ENCODE measurements at regions not wholly inside any gene's neighbourhood (a gene's known extent, or its start where the extent isn't known, plus 50 kb on each side); places are given as distances from the start of the nearest gene placed in this dataset.
"Not testable (repeated sequence)": the region's sequence is repeated elsewhere in the genome, so short reads cannot be mapped to it uniquely, and the experiment has no call there.

- FAIRE-seq (no peak), DNase-seq (ENCODE audit: insufficient read length) (no peak)
- TF ChIP-seq TAF1 (IDR thresholded peaks at IDR 0.05; ENCODE audit: borderline replicate concordance, low read depth, low read length) (no peak), POLR2AphosphoS5 (IDR thresholded peaks at IDR 0.05; ENCODE audit: low read depth, low read length) (no peak), POLR2A (IDR thresholded peaks at IDR 0.05; ENCODE audit: low read depth, low read length) (no peak)
These were observed 479.1 kb upstream of the MIR17HG start for GRCh38 chr13:90868321-90868920.

GRCh38 chr13:90869580-90869979, 477.9 kb upstream of the MIR17HG start:
- FAIRE-seq (no peak), DNase-seq (ENCODE audit: insufficient read length) (no peak)
- TF ChIP-seq POLR2A (IDR thresholded peaks at IDR 0.05; ENCODE audit: low read depth, low read length) = no peak
- TF ChIP-seq POLR2AphosphoS5 (IDR thresholded peaks at IDR 0.05; ENCODE audit: low read depth, low read length) = no peak
- TF ChIP-seq TAF1 (IDR thresholded peaks at IDR 0.05; ENCODE audit: borderline replicate concordance, low read depth, low read length) = no peak

- no peak for DNase-seq (ENCODE audit: insufficient read length)
- no peak for FAIRE-seq
- TF ChIP-seq POLR2AphosphoS5 (IDR thresholded peaks at IDR 0.05; ENCODE audit: low read depth, low read length) (no peak), POLR2A (IDR thresholded peaks at IDR 0.05; ENCODE audit: low read depth, low read length) (no peak), TAF1 (IDR thresholded peaks at IDR 0.05; ENCODE audit: borderline replicate concordance, low read depth, low read length) (no peak)
These were observed 474.9 kb upstream of the MIR17HG start for GRCh38 chr13:90872491-90873025.

GRCh38 chr13:90880790-90881189, 466.7 kb upstream of the MIR17HG start:
- DNase-seq (ENCODE audit: insufficient read length) (no peak), FAIRE-seq (no peak)
- TF ChIP-seq POLR2A (IDR thresholded peaks at IDR 0.05; ENCODE audit: low read depth, low read length) (no peak), POLR2AphosphoS5 (IDR thresholded peaks at IDR 0.05; ENCODE audit: low read depth, low read length) (no peak), TAF1 (IDR thresholded peaks at IDR 0.05; ENCODE audit: borderline replicate concordance, low read depth, low read length) (no peak)

GRCh38 chr13:90882551-90882950, 464.9 kb upstream of the MIR17HG start:
- DNase-seq (ENCODE audit: insufficient read length) = no peak
- no peak for FAIRE-seq
- TF ChIP-seq TAF1 (IDR thresholded peaks at IDR 0.05; ENCODE audit: borderline replicate concordance, low read depth, low read length) (no peak), POLR2A (IDR thresholded peaks at IDR 0.05; ENCODE audit: low read depth, low read length) (no peak), POLR2AphosphoS5 (IDR thresholded peaks at IDR 0.05; ENCODE audit: low read depth, low read length) (no peak)

- FAIRE-seq (no peak), DNase-seq (ENCODE audit: insufficient read length) (no peak)
- TF ChIP-seq POLR2A (IDR thresholded peaks at IDR 0.05; ENCODE audit: low read depth, low read length) (no peak), POLR2AphosphoS5 (IDR thresholded peaks at IDR 0.05; ENCODE audit: low read depth, low read length) (no peak), TAF1 (IDR thresholded peaks at IDR 0.05; ENCODE audit: borderline replicate concordance, low read depth, low read length) (no peak)
These were observed 463.9 kb upstream of the MIR17HG start for GRCh38 chr13:90883592-90883991.

- no peak for DNase-seq (ENCODE audit: insufficient read length)
- no peak for TF ChIP-seq TAF1 (IDR thresholded peaks at IDR 0.05; ENCODE audit: borderline replicate concordance, low read depth, low read length)
- TF ChIP-seq POLR2A (IDR thresholded peaks at IDR 0.05; ENCODE audit: low read depth, low read length) = no peak
- no peak for TF ChIP-seq POLR2AphosphoS5 (IDR thresholded peaks at IDR 0.05; ENCODE audit: low read depth, low read length)
- FAIRE-seq = no peak
These were observed 463.4 kb upstream of the MIR17HG start for GRCh38 chr13:90884066-90884465.

- DNase-seq (ENCODE audit: insufficient read length) (no peak), FAIRE-seq (no peak)
- TF ChIP-seq POLR2A (IDR thresholded peaks at IDR 0.05; ENCODE audit: low read depth, low read length) (no peak), POLR2AphosphoS5 (IDR thresholded peaks at IDR 0.05; ENCODE audit: low read depth, low read length) (no peak), TAF1 (IDR thresholded peaks at IDR 0.05; ENCODE audit: borderline replicate concordance, low read depth, low read length) (no peak)
These were observed 457.3 kb upstream of the MIR17HG start for GRCh38 chr13:90889906-90890834.

GRCh38 chr13:90891329-90891728, 456.2 kb upstream of the MIR17HG start:
- DNase-seq (ENCODE audit: insufficient read length) (no peak), FAIRE-seq (no peak)
- TF ChIP-seq POLR2A (IDR thresholded peaks at IDR 0.05; ENCODE audit: low read depth, low read length) (no peak), TAF1 (IDR thresholded peaks at IDR 0.05; ENCODE audit: borderline replicate concordance, low read depth, low read length) (no peak), POLR2AphosphoS5 (IDR thresholded peaks at IDR 0.05; ENCODE audit: low read depth, low read length) (no peak)

- FAIRE-seq; DNase-seq (ENCODE audit: insufficient read length): not testable (repeated sequence)
These were observed 454.3 kb upstream of the MIR17HG start for GRCh38 chr13:90893199-90893598.

GRCh38 chr13:90896002-90896401, 451.5 kb upstream of the MIR17HG start:
- DNase-seq (ENCODE audit: insufficient read length) (no peak), FAIRE-seq (no peak)
- no peak for TF ChIP-seq POLR2AphosphoS5 (IDR thresholded peaks at IDR 0.05; ENCODE audit: low read depth, low read length)
- TF ChIP-seq TAF1 (IDR thresholded peaks at IDR 0.05; ENCODE audit: borderline replicate concordance, low read depth, low read length) = no peak
- TF ChIP-seq POLR2A (IDR thresholded peaks at IDR 0.05; ENCODE audit: low read depth, low read length) = no peak

- DNase-seq (ENCODE audit: insufficient read length) (no peak), FAIRE-seq (no peak)
- TF ChIP-seq POLR2A (IDR thresholded peaks at IDR 0.05; ENCODE audit: low read depth, low read length) (no peak), POLR2AphosphoS5 (IDR thresholded peaks at IDR 0.05; ENCODE audit: low read depth, low read length) (no peak), TAF1 (IDR thresholded peaks at IDR 0.05; ENCODE audit: borderline replicate concordance, low read depth, low read length) (no peak)
These were observed 448.7 kb upstream of the MIR17HG start for GRCh38 chr13:90898811-90899210.

Data from GM12892 (cell line).